ENCODE measurements at regions not wholly inside any gene's neighbourhood (a gene's known extent, or its start where the extent isn't known, plus 50 kb on each side); places are given as distances from the start of the nearest gene placed in this dataset.
A peak's percentile ranks its signal among the peaks of the same experiment; 100 is the strongest.
"Not testable (repeated sequence)": the region's sequence is repeated elsewhere in the genome, so short reads cannot be mapped to it uniquely, and the experiment has no call there.

- DNase-seq (ENCODE audit: extremely low read depth in 1 of 11, low read depth in 9 of 11, low spot score in 4 of 11), result no peak
These were observed 86.9 kb upstream of the ERCC6L2 start for GRCh38 chr9:95788521-95788991.

DNA sequence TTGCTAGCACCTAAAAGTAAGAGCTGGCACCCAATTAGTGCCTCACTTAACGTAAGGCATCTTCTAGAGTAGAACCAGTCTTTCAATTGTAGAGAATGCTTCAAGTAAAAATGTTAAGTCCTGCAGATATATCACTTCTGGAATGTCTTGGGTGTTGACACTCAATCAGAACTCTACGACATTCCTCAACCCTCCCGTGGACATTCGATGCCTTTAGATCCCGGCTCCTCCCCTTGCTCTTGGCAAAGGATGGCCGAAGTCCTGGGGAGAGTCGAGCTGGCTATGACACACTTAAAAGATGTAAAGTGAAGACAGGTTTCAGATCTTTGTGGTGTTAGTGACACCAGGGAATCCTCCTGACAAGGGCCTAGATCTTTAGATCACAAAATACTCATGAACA lies 87.5 kb upstream of the ERCC6L2 start:
- DNase-seq (ENCODE audit: extremely low read depth in 1 of 11, low read depth in 9 of 11, low spot score in 4 of 11), result peak in 2 of 11 donors; percentile 41 to 52

- DNase-seq (ENCODE audit: extremely low read depth in 1 of 11, low read depth in 9 of 11, low spot score in 4 of 11), result no peak
These were observed 90.3 kb upstream of the ERCC6L2 start for GRCh38 chr9:95785209-95785608.

GRCh38 chr9:95784318-95784717 lies 91.2 kb upstream of the ERCC6L2 start:
- no peak for DNase-seq (ENCODE audit: extremely low read depth in 1 of 11, low read depth in 9 of 11, low spot score in 4 of 11)

GRCh38 chr9:95783426-95783975 lies 92.0 kb upstream of the ERCC6L2 start:
- no peak for DNase-seq (ENCODE audit: extremely low read depth in 1 of 11, low read depth in 9 of 11, low spot score in 4 of 11)

DNA sequence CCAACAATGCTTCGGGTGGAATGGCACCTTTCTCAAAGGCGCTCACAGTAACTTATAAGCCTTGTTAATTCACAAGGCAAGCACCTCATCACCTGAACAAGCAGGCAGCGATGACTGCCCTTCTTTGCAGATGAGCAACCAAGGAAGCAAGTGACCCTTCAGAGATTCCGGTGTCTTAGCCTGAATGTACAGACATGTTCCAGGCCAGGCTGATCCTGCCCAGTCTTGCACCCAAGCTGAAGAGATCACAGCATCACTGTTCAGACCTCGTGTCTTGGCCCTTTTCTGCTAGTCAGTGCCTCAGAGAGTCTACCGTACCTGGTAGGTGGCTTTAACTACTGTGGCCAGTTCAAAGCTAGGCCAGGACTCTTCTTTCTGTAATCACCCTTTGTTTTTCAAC lies 94.7 kb upstream of the ERCC6L2 start:
- DNase-seq (ENCODE audit: extremely low read depth in 1 of 11, low read depth in 9 of 11, low spot score in 4 of 11), result no peak

- no peak for DNase-seq (ENCODE audit: extremely low read depth in 1 of 11, low read depth in 9 of 11, low spot score in 4 of 11)
These were observed 95.4 kb upstream of the ERCC6L2 start for GRCh38 chr9:95780121-95780520.

DNA sequence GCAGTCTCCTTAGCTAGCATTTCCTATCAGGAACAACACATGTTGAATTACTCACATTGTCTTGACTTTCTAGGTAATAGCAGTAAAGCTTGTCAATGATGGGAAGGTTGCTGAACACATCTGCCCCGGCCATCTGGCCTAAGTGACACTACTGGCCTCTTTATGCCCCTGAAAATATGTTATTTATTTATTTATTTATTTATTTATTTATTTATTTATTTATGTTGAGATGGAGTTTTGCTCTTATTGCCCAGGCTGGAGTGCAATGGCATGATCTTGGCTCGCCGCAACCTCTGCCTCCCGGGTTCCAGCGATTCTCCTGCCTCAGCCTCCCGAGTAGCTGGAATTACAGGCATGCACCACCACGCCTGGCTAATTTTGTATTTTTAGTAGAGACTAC lies 95.9 kb upstream of the ERCC6L2 start:
- DNase-seq (ENCODE audit: extremely low read depth in 1 of 11, low read depth in 9 of 11, low spot score in 4 of 11), result not testable (repeated sequence)

- DNase-seq (ENCODE audit: extremely low read depth in 1 of 11, low read depth in 9 of 11, low spot score in 4 of 11), result no peak
These were observed 96.5 kb upstream of the ERCC6L2 start for GRCh38 chr9:95778957-95779356.

DNA sequence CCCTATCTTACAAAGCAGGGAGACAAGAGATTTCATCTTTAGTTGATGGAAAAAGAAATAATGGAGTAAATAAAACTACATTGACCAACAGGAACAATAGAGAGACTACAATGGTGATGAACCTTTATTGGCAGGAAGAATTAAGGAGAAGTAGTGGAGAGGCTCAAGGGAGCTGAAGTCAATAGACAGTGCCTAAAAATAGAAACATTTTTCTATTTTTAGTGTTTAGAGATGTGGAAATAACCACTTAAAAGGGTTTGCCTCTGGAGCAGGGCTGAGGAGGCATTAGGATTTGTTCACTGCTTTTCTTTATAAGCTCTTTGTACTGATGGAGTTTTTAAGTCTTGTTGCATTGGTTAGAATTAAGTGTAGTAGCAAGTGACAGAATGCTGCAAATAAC lies 98.4 kb upstream of the ERCC6L2 start:
- DNase-seq (ENCODE audit: extremely low read depth in 1 of 11, low read depth in 9 of 11, low spot score in 4 of 11), result no peak

- DNase-seq (ENCODE audit: extremely low read depth in 1 of 11, low read depth in 9 of 11, low spot score in 4 of 11), result no peak
These were observed 99.3 kb upstream of the ERCC6L2 start for GRCh38 chr9:95776176-95776575.

GRCh38 chr9:95775191-95775590 lies 100.3 kb upstream of the ERCC6L2 start:
- no peak for DNase-seq (ENCODE audit: extremely low read depth in 1 of 11, low read depth in 9 of 11, low spot score in 4 of 11)

DNA sequence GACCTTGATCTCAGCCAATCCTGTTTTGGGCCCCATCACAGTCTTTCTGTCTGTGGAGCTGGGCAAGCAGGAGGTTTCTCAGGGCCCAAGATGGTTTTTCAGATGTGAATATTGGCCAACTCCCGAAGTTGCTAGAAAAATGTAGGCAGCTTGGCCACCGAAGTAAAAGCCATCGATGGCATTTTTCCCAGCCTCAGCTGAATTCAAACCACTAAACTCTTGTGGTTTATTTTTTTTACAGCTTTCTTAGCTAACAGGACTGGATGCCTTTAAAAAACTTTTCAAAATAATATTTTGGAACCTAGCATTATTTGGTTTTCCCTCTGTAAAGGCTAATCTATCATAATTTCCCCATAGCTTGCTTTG lies 102.5 kb upstream of the ERCC6L2 start:
- DNase-seq (ENCODE audit: extremely low read depth in 1 of 11, low read depth in 9 of 11, low spot score in 4 of 11), result no peak

- peak in 4 of 11 donors; percentile 60 to 77 (median 70) for DNase-seq (ENCODE audit: extremely low read depth in 1 of 11, low read depth in 9 of 11, low spot score in 4 of 11)
These were observed 103.0 kb upstream of the ERCC6L2 start for GRCh38 chr9:95772320-95773052.

DNA sequence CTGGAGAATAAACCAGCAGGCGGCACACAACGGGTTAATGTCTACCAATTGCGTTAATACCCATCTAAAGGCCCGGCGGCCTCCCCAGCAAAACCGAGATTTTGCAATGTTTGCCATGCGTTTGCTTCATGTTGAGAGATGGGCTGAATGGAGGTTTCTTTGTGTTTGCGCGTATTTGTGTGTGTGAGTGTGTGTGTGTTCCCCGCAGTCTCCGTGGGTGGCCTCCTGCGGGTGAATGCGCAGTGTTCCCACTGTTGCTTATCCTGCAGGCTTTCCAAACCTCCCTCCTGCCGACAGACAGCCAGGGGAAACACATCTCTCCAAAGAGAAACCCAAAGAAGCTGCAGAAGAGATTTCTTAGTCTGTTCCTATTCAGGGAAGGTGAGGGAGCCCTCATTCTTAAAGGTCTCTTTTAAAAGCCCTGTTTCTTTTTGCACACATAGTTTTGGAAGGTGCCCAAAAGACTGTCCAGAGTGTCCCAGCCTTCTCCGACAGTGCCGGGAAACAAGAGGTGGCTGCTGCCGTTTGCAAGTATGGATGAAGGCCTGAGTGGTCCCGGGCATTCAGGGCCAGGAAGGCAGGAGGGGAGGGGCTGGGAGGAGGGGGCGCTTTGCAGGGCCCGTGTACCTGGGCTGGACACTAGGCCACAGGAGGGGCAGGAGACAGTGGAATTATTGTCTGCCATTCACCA lies 103.8 kb upstream of the ERCC6L2 start:
- DNase-seq (ENCODE audit: extremely low read depth in 1 of 11, low read depth in 9 of 11, low spot score in 4 of 11), result no peak

DNA sequence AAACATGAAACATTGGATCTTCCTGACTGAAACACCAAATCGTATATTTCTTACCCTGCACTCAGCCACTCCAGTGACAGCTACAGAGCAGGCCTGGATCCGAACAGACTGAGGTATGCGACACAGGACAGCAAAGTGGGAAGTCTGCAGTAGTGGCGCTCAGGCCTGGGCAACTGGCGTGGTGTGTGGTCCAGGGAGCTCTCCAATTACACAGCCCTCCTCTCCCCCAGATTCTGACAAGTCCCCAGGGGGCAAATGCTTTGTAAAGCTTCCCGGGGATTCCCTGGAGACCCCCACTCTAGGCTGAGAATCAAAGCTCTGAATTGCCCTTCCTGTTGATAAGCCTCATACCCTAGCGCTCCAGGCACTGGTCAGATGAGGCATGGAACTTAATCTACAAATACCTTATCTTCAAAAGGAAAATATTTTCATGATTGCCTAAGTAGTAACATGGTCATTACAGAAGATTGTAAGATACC lies 104.8 kb upstream of the ERCC6L2 start:
- no peak for DNase-seq (ENCODE audit: extremely low read depth in 1 of 11, low read depth in 9 of 11, low spot score in 4 of 11)

DNA sequence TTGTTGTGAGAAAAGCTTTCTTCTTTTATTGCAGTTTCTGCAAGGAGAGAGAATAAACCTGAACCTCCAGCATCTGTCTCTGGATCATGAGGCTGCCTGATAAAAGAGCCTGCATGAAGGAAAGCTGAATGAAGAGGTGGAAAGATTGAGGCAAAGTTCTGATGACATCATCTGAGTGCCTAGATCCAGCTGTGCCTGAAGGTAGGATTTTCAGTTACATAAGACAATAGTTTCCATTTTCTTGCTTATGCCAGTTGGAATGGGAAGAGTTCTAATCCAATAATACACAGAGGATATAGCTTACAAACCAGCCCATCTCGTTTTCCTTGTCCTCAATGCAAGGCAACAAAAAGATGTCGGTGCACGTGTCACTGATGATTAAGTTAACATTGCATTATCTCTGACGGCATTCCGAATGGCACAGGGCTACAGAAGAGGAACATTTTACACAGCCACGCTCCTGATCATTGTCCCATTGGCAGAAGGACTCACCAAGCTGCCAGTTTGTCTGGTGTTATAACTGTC lies 105.5 kb upstream of the ERCC6L2 start:
- DNase-seq (ENCODE audit: extremely low read depth in 1 of 11, low read depth in 9 of 11, low spot score in 4 of 11), result no peak

GRCh38 chr9:95769473-95769872 lies 106.0 kb upstream of the ERCC6L2 start:
- no peak for DNase-seq (ENCODE audit: extremely low read depth in 1 of 11, low read depth in 9 of 11, low spot score in 4 of 11)

DNA sequence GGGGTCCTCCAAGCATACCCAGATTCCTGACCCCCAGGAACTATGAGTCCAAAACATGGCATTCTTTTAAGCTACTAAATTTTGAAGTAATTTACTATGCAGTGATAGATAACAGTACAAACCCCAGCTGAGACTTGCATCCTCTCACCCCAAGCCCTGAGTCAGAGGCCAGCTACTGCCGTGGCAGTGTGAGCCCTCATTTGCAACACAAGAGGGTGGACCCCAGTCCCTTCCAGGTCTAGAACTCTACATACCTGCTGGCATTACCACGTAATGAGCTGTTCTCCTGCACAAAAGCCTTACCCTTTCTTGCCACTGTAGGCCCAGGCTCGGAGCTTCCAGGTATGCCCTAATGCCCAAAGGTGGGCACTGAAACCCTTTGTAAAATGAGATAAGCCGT lies 108.6 kb upstream of the ERCC6L2 start:
- DNase-seq (ENCODE audit: extremely low read depth in 1 of 11, low read depth in 9 of 11, low spot score in 4 of 11), result no peak

All from renal cortex interstitium (tissue), 11 donors.